NCI-H446 (cell line): ENCODE measurements at regions not wholly inside any gene's neighbourhood (a gene's known extent, or its start where the extent isn't known, plus 50 kb on each side); places are given as distances from the start of the nearest gene placed in this dataset.
"Not testable (repeated sequence)": the region's sequence is repeated elsewhere in the genome, so short reads cannot be mapped to it uniquely, and the experiment has no call there.

Experiments
- DNase-seq, 2 experiments: peaks; one replicate each; lab custom pipeline; 2025; lab: John Stamatoyannopoulos, UW

- DNase-seq = no peak
Observed at GRCh38 chr2:16203069-16203468, 262.7 kb downstream of the MYCN start.

DNA sequence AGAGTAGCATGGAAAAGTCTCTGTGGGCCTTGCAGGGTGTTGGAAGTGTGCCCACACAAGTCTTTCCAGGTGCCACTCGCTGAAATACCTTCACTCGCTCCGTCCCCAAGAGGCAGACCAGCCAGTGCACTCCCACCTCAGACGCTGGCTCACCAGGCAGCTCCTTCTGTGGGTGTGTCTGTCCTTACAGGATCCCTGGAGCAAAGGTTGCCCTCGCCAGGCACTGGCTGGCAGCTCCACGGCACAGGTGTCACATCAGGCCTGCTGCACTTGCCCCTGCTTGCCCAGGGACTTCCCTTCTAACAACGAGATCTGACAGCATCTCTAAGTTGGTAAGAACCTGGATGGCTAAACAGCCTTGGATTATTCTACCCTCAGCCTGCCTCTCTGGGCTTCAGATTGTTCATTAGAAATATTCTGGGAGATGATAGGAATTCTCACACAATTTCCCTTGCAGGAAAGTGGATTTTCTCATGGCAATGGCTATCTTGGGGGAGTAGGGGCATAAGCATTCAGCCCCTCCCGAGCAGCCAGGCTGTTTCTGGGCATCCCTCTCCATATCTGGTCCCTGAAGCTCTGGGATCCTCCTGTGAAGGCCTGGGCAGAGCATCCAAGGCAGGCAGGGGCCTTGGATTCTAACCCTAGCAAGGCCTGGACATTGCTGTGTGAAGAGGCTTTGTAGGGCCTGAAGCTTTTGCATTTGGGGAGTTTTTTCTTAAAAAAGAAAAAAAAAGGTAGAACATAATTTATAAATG is 262.1 kb downstream of the MYCN start:
- DNase-seq = no peak

GRCh38 chr2:16201848-16202247 is 261.5 kb downstream of the MYCN start:
- DNase-seq = peak; percentile 82 to 89

- no peak for DNase-seq
Observed at GRCh38 chr2:16200554-16201193, 260.3 kb downstream of the MYCN start.

GRCh38 chr2:16199882-16200553 is 259.7 kb downstream of the MYCN start:
- DNase-seq = no peak

DNA sequence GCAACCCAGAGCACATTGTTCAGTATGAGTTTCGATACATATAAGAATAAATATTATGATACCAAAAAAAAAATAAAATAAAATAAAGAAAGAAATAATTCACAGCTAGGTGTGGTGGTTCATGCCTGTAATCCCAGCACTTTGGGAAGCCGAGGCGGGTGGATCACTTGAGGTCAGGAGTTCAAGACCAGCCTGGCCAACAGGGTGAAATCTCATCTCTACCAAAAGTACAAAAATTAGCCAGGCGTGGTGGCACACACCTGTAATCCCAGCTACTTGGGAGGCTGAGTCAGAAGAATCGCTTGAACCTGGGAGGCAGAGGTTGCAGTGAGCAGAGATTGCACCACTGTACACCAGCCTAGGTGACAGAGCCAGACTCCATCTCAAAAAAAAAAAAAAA is 258.9 kb downstream of the MYCN start:
- DNase-seq = not testable (repeated sequence)

DNA sequence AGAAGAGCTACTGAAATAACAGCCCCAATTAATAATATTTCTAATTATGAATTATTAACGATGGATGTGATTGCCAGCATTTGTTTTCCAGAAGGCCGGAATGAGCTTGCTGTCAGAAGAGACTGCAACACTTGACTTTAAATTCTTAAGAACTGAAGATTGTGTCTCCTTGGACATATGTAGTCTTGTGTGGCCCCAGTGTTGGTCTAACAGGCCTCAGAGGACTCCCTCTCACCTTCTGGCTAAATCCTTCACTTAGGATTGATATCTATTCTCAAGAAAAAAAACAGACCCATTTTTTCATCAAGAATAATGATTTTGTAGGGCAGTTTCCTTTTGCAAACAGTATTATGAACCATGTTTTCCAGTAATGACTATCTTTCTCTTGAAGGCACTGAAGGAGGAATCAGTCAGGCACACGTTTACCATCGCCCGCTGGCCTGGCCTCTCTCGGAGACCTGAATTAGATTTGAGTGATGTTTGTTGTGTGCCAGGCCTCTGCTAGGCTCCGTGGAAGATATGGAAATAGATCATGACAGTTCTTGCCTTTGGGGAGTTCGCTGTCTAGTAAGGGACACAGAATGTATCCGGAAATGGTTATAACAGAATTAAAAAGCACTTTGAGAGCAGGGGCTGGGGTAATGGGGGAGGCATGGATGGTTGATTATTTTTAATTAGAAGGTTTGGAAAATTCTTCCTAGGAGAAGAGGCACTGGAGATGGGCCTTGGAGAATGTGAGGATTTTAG is 258.0 kb downstream of the MYCN start:
- DNase-seq = no peak

DNA sequence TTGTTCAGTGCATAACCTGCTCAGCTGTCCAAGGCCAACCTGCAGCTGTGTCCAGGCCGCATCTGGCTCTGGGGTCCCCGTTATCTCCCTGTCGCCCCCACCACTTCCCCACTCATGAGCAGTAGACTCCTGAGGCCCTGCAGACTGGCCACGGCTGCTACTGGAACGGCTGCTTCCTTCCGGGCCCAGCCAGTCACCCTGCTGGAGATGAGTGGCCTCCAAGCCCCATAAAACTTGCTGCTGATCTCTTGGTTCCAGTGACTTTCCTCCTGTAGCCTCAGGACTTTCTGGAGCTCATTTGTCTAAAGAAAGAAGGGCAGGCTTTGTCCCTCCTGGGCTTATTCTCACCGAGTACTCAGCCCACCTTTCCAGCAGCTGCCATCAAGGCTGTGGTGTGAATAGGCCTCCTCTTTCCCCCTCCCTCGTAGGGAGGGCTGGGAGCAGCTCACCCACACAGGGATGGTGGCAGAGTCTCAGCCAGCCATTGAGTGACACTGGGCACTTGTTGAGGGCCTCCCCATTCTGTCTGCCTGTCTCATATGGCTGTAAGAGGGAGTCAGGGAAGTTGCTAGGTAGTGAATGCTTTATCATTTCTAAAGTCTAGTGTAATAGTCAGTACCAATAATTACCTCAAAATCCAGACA is 257.3 kb downstream of the MYCN start:
- DNase-seq = no peak

GRCh38 chr2:16196687-16197503 is 256.5 kb downstream of the MYCN start:
- DNase-seq = no peak

DNA sequence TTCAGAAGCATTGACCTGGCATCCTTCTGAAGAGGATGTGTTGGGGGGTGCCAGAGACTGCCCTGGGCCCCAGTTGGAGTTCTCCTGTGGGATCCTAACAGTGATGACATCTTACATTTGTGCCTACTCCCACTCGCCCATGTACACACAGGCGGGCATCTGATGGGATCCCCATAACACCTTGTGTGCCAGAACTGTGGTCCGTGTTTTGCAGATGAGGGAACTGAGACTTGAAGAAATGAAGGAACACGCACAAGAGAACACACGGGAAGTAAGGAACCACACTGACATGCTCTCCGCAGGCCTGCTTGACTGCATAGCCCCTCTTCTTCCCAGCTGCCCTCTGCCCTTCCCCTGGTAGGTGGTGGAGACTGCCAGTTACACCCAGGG is 255.3 kb downstream of the MYCN start:
- no peak for DNase-seq

DNA sequence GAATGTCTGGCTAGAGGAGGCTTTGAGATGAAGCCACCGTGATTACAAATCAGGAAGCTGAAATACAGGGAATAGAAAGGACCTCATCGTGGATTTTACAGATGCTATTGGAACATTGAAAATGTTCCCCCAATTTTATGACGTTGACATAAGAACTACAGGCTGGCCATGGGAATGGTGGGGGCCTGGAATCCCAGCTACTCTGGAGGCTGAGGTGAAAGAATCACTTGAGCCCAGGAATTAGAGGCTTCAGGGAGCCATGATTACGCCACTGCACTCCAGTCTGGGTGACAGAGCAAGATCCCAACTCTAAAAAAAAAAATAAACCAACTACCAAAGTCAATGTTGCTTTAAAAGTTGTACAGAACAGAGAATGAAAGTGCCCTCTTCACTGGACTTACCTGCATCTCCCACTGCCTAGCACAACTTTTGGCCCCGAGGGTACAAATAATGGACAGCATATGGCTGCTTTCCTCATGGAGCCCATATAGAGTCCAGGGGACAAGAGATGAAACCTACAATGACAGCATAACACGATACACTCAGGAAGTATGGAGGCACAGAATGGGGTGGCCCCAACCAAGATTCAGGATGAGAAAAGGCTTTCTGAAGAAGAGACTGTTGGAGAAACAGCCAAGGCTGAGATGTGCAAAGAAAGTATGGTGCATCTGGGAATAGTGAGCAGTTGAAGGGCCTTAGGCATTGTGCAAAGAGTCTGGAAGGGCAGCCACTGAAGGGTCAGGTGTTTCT is 254.8 kb downstream of the MYCN start:
- DNase-seq = no peak

GRCh38 chr2:16194530-16194929 is 254.2 kb downstream of the MYCN start:
- no peak for DNase-seq

GRCh38 chr2:16194096-16194390 is 253.7 kb downstream of the MYCN start:
- DNase-seq = no peak

DNA sequence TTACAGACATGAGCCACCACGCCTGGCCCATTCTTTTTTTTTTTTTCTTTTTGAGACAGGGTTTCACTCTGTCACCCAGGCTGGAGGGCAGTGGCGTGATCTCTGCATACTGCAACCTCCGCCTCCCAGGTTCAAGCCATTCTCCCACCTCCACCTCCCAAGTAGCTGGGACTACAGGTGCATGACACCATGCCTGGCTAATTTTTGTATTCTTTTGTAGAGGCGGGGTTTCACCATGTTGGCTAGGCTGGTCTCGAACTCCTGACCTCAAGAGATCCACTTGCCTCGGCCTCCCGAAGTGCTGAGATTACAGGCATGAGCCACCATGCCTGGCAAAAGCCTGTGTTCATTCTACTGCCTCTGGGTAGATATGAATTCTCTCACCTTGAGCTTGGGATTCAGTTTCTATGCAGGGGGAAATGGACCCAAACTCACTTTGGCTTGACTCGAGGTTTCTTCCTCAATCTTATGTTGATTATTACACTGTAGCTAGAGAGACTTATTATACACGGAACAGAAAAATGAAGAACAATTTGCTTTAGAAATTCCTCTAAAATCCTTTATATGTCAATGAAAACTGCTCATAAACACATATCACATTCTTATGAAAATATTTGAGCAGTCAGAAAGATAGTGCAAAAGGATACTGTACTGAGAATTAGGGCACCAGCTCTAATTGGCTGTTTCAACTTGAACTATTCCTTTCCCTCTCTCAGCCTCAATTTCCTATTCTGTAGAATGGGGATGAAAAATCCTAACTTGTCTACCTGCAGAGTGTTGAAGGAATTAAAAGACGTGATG is 252.3 kb downstream of the MYCN start:
- DNase-seq = no peak

DNA sequence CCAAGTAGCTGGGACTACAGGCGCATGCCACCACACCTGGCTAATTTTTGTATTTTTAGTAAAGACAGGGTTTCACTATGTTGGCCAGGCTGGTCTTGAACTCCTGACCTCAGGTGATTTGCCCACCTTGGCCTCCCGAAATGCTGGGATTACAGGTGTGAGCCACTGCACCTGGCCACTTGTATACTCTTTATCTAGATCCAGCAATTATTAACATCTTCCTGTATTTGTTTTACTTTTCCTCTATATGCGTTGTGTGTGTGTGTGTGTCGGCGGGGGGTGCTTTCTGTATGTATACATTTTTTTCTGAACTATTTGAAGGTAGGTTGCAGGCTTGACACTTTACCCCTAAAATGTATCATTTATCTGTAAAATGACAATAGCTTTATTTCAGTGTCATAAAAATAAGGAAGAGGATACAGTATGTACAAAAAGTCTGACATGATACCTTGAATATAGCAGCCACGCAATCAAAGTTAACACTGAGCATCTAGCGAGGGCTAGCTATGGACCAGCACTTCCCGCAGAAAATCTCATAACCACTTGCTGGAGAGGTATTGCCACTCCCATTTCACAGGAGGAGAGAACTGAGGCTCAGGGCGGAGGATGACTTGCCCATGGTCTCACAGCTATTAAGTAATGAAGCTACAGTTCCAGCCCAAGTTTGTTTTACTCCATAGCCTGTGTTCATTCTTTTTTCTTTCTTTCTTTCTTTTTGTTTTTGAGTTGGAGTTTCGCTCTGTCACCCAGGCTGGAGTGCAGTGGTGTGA is 251.3 kb downstream of the MYCN start:
- DNase-seq = no peak

DNA sequence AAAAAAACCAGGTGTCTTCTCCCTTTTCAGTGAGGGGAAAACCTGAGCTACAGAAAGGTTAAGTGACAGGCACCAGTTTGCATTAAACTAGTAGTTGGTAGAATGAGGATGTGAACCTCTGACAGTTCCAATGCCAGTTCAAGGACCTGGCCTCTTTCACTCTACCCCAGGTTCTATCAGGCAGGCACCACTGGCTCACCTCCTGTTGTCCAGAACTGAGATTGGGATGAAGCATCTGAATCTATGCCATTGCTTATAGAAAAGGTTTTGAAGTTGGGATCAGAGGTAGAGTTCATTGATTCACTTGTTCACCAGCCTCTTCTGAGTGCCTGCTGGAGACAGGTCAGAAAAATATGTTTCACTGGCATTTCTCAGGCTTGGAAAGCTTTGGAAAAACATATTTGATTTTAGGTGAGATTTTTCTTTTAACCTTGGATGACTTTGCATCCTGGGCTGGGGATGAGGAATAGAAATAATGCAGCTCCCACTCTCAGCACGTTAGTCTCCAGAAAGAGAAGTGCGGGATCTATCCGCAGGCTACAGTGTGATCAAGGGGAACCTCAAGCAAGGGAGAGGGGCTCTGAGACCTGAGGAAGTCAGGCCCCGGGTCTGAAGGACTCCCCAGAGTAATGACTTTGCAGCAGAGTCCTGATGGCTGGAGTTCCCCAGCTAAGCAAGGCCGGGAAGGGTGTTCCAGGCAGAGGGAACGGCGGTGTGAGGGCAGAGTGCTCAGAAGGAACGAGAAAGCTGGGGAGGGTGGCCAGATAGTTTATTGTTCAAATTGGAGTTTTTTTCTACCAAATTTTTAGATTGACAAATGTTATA is 250.3 kb downstream of the MYCN start:
- DNase-seq = no peak

DNA sequence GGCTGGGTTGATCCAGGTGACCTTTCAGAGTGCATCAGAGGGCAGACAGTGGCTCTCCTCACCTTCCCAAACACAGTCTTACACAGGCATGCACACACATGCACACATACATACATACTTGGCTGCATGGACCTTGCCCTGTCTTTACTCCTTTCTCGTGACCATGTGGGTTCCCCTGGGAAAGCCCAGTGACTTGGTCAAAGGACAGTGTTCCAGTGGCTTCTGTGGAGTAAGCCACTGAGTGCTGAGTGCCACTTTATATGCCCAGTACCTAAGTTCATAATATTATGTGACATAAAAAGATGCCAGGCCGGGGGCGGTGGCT is 249.4 kb downstream of the MYCN start:
- no peak for DNase-seq
